Activated CD8-positive, alpha-beta memory T cell treated with anti-CD3 and anti-CD28 coated beads for 48 hours (primary cell): ENCODE measurements at regions not wholly inside any gene's neighbourhood (a gene's known extent, or its start where the extent isn't known, plus 50 kb on each side); places are given as distances from the start of the nearest gene placed in this dataset.
"Not testable (repeated sequence)": the region's sequence is repeated elsewhere in the genome, so short reads cannot be mapped to it uniquely, and the experiment has no call there.

Experiments
- DNase-seq, 3 experiments: peaks; one replicate each; pipeline ENCODE4 v3.0.0-alpha.2; 2020; ENCODE audit warnings: low read depth in 2 of 3, low spot score in 2 of 3

GRCh38 chr1:58968360-58968952, 184.6 kb upstream of the JUN start:
- DNase-seq: no peak

GRCh38 chr1:58969176-58969575, 185.3 kb upstream of the JUN start:
- not testable (repeated sequence) for DNase-seq

- no peak for DNase-seq
These were observed 187.8 kb upstream of the JUN start for GRCh38 chr1:58971629-58972140.

- DNase-seq: no peak
These were observed 192.0 kb upstream of the JUN start for GRCh38 chr1:58975888-58976287.

- DNase-seq: no peak
These were observed 192.4 kb upstream of the JUN start for GRCh38 chr1:58976294-58976693.

GRCh38 chr1:58977598-58977997, 193.8 kb upstream of the JUN start:
- DNase-seq: no peak

GRCh38 chr1:58978096-58978495, 194.2 kb upstream of the JUN start:
- no peak for DNase-seq

GRCh38 chr1:58979086-58979485, 195.2 kb upstream of the JUN start:
- DNase-seq: no peak

GRCh38 chr1:58979677-58980076, 195.8 kb upstream of the JUN start:
- no peak for DNase-seq

GRCh38 chr1:58981392-58981791, 197.5 kb upstream of the JUN start:
- no peak for DNase-seq

- no peak for DNase-seq
These were observed 198.6 kb upstream of the JUN start for GRCh38 chr1:58982259-58982998.

GRCh38 chr1:58983162-58983561, 199.3 kb upstream of the JUN start:
- DNase-seq: no peak

- DNase-seq: no peak
These were observed 199.9 kb upstream of the JUN start for GRCh38 chr1:58983633-58984245.

GRCh38 chr1:58986996-58987767, 203.3 kb upstream of the JUN start:
- no peak for DNase-seq

- DNase-seq: no peak
These were observed 204.9 kb upstream of the JUN start for GRCh38 chr1:58988752-58989151.

GRCh38 chr1:58989845-58990244, 206.0 kb upstream of the JUN start:
- no peak for DNase-seq

- DNase-seq: no peak
These were observed 207.5 kb upstream of the JUN start for GRCh38 chr1:58991305-58991704.

GRCh38 chr1:58992643-58993042, 208.8 kb upstream of the JUN start:
- DNase-seq: no peak

- DNase-seq: no peak
These were observed 209.6 kb upstream of the JUN start for GRCh38 chr1:58993403-58993802.

GRCh38 chr1:58994664-58995063, 210.8 kb upstream of the JUN start:
- no peak for DNase-seq

GRCh38 chr1:58996341-58997059, 212.7 kb upstream of the JUN start:
- DNase-seq: no peak
